GM13977 (cell line): ENCODE measurements at regions not wholly inside any gene's neighbourhood (a gene's known extent, or its start where the extent isn't known, plus 50 kb on each side); places are given as distances from the start of the nearest gene placed in this dataset.

Experiments
- DNase-seq: peaks from one replicate; pipeline ENCODE4 v3.0.0; 2012; ENCODE audit warnings: low spot score
- CTCF ChIP-seq: IDR thresholded peaks from 2 replicates; pipeline ENCODE4 v1.5.1; 2012; ENCODE audit warnings: mild to moderate bottlenecking, control low read depth; ENCODE audit not compliant: insufficient read depth; ENCODE audit errors: extremely low read depth, missing control alignments
- in situ Hi-C: fragments of 300-500 bp; cut with MboI; formaldehyde crosslinking; loops from one replicate; pipeline ENCODE4 v1.12.0; 2022; ENCODE audit warnings: low sequenced_read_pairs, low pct_unique_long_range_greater_than_20kb, mixed read lengths, inconsistent platforms; ENCODE audit not compliant: unreplicated experiment

GRCh38 chr5:96066386-96066719 is 104.7 kb upstream of the ELL2 start:
- in situ Hi-C loops, result no loop called here
- TF ChIP-seq CTCF, result no peak
- DNase-seq, result no peak

- no peak for DNase-seq
- in situ Hi-C loops, result no loop called here
- no peak for TF ChIP-seq CTCF
Measured at GRCh38 chr5:96065685-96066385, 104.2 kb upstream of the ELL2 start.

- in situ Hi-C loops, result no loop called here
- no peak for DNase-seq
- no peak for TF ChIP-seq CTCF
Measured at GRCh38 chr5:96064877-96065276, 103.2 kb upstream of the ELL2 start.

GRCh38 chr5:96062836-96063235 is 101.2 kb upstream of the ELL2 start:
- DNase-seq, result no peak
- in situ Hi-C loops, result no loop called here
- TF ChIP-seq CTCF, result no peak

- DNase-seq, result no peak
- in situ Hi-C loops, result no loop called here
- TF ChIP-seq CTCF, result no peak
Measured at GRCh38 chr5:96058084-96058483, 96.4 kb upstream of the ELL2 start.

- no peak for TF ChIP-seq CTCF
- no peak for DNase-seq
- in situ Hi-C loops, result no loop called here
Measured at GRCh38 chr5:96054311-96055030, 92.8 kb upstream of the ELL2 start.
